ENCODE measurements at regions not wholly inside any gene's neighbourhood (a gene's known extent, or its start where the extent isn't known, plus 50 kb on each side); places are given as distances from the start of the nearest gene placed in this dataset.

DNA sequence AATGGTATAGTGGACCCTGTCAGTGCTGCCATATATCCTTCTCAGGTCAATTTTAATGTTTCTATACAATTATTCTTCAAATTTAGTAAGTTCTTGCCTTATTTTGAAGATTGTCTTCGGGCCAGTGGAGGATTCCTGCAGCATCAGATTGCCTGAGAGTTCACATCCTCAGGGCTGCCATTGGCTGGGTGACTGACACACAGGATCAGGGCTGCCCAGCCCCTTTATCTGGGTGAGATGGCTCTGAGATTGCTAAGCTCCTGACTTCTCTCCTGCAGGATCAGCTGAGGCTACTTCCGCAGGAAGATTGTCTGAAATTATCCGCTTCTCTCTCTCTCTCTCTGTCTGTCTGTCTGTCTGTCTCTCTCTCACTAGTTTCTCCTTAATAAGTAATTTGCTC lies 567.4 kb downstream of the TSN start:
- Mint-ChIP-seq H3K9me3 (no peaks in the 10 kb centered on the region), H3K27ac (ENCODE audit: unreplicated experiment) (no peak overlapping the region), H3K27me3 (ENCODE audit: low read depth) (peaks cover 3% of the 10 kb centered on the region), H3K4me3 (no peak overlapping the region), H3K4me1 (no peaks in the 10 kb centered on the region), H3K36me3 (ENCODE audit: low read depth) (no peaks in the 10 kb centered on the region)
- no peak for TF ChIP-seq CTCF (conservative IDR thresholded peaks at IDR 0.05)
- no peak for DNase-seq (ENCODE audit: low read depth, low spot score)

DNA sequence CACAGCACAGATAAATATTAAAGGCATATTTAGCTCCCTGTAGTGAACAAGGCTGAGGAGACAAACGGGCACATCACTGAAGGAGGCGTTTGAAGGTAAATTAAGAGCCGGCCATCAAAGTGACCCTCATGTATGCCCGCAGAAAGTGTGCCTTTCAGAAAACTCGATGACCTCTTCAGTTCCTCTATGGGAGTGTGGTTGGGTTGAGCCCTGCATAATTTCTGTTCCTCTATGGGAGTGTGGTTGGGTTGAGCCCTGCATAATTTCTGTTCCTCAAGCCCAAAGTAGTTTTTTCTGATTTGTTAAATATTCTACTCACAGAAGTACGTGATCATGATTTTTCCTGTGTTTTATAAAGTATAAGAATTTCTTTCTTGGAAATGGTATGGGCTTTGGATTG lies 568.5 kb downstream of the TSN start:
- H3K4me1 Mint-ChIP-seq = no peaks in the 10 kb centered on the region
- TF ChIP-seq CTCF (conservative IDR thresholded peaks at IDR 0.05) = no peak
- no peaks in the 10 kb centered on the region for H3K9me3 Mint-ChIP-seq
- H3K27me3 Mint-ChIP-seq (ENCODE audit: low read depth) = peaks cover 3% of the 10 kb centered on the region
- H3K36me3 Mint-ChIP-seq (ENCODE audit: low read depth) = no peaks in the 10 kb centered on the region
- no peak for DNase-seq (ENCODE audit: low read depth, low spot score)
- no peak overlapping the region for H3K4me3 Mint-ChIP-seq
- H3K27ac Mint-ChIP-seq (ENCODE audit: unreplicated experiment) = no peak overlapping the region

- Mint-ChIP-seq H3K4me1 (no peaks in the 10 kb centered on the region), H3K27ac (ENCODE audit: unreplicated experiment) (no peak overlapping the region), H3K27me3 (ENCODE audit: low read depth) (peaks cover 3% of the 10 kb centered on the region), H3K9me3 (no peaks in the 10 kb centered on the region), H3K36me3 (ENCODE audit: low read depth) (no peaks in the 10 kb centered on the region), H3K4me3 (no peak overlapping the region)
- no peak for TF ChIP-seq CTCF (conservative IDR thresholded peaks at IDR 0.05)
- no peak for DNase-seq (ENCODE audit: low read depth, low spot score)
Measured at GRCh38 chr2:122326471-122326870, 571.0 kb downstream of the TSN start.

- H3K27me3 Mint-ChIP-seq (ENCODE audit: low read depth) = peaks cover 3% of the 10 kb centered on the region
- no peak for TF ChIP-seq CTCF (conservative IDR thresholded peaks at IDR 0.05)
- H3K27ac Mint-ChIP-seq (ENCODE audit: unreplicated experiment) = no peak overlapping the region
- H3K9me3 Mint-ChIP-seq = no peaks in the 10 kb centered on the region
- no peaks in the 10 kb centered on the region for H3K36me3 Mint-ChIP-seq (ENCODE audit: low read depth)
- H3K4me1 Mint-ChIP-seq = no peaks in the 10 kb centered on the region
- no peak for DNase-seq (ENCODE audit: low read depth, low spot score)
- H3K4me3 Mint-ChIP-seq = no peak overlapping the region
Measured at GRCh38 chr2:122328816-122329215, 573.4 kb downstream of the TSN start.

DNA sequence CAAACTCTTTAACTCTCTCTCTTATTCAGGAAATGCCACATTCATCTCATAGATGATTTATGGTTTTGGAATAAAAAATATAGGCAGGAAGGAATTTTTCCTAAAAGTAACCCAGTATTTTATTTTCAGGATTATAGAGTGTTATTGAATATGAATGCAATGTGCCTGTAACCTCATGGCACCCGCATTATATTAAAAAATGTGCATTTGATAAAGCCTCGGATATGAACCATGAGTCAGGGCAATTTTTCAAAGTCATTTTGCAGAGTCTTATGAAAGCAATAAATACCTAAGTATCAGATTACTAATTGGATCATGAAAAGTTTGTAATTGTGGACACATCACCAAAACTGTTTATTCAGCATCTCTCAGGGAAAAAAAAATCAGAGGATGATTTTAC lies 573.8 kb downstream of the TSN start:
- no peaks in the 10 kb centered on the region for H3K4me1 Mint-ChIP-seq
- no peaks in the 10 kb centered on the region for H3K9me3 Mint-ChIP-seq
- no peak overlapping the region for H3K4me3 Mint-ChIP-seq
- H3K27me3 Mint-ChIP-seq (ENCODE audit: low read depth) = peaks cover 3% of the 10 kb centered on the region
- no peaks in the 10 kb centered on the region for H3K36me3 Mint-ChIP-seq (ENCODE audit: low read depth)
- TF ChIP-seq CTCF (conservative IDR thresholded peaks at IDR 0.05) = no peak
- no peak overlapping the region for H3K27ac Mint-ChIP-seq (ENCODE audit: unreplicated experiment)
- DNase-seq (ENCODE audit: low read depth, low spot score) = no peak

DNA sequence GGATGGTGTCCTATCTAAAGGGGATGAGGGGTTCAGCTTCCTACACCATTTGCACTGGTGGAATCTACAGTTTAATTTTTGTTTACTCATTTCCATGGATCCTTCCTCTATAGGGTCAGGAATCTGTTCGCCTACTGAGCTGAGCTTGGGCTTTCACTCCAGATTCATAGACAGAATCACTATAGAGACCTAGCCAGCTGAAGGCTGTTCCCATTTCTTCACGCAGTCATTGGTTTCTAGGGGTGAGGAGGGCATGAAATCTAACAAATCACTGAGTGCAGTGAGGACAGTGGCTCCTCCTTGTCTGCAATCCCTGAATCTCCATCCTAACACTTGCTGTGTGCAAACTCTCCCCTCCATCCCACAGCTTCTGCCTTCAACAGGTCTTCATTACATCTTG lies 578.5 kb downstream of the TSN start:
- H3K27me3 Mint-ChIP-seq (ENCODE audit: low read depth) = no peaks in the 10 kb centered on the region
- no peaks in the 10 kb centered on the region for H3K4me1 Mint-ChIP-seq
- DNase-seq (ENCODE audit: low read depth, low spot score) = no peak
- H3K4me3 Mint-ChIP-seq = no peak overlapping the region
- no peaks in the 10 kb centered on the region for H3K9me3 Mint-ChIP-seq
- H3K27ac Mint-ChIP-seq (ENCODE audit: unreplicated experiment) = no peak overlapping the region
- TF ChIP-seq CTCF (conservative IDR thresholded peaks at IDR 0.05) = no peak
- no peaks in the 10 kb centered on the region for H3K36me3 Mint-ChIP-seq (ENCODE audit: low read depth)

All from neural crest cell (in vitro differentiated cells).